ENCODE measurements at regions not wholly inside any gene's neighbourhood (a gene's known extent, or its start where the extent isn't known, plus 50 kb on each side); places are given as distances from the start of the nearest gene placed in this dataset.

- CTCF ChIA-PET, result interaction anchor here (1.4 kb wide), 1 partner anchor 13 kb away, joined by 4 read pairs; no protein-coding TSS in a partner anchor
- POLR2A ChIA-PET, result no interaction called here
- no peak for TF ChIP-seq CTCF (IDR thresholded peaks at IDR 0.05; ENCODE audit: control extremely low read depth, extremely low read depth, low read depth, missing control alignments)
- no peak for DNase-seq (ENCODE audit: extremely low spot score)
These were observed 419.3 kb upstream of the FAT3 start for GRCh38 chr11:91805293-91805692.

GRCh38 chr11:91804042-91804441, 420.6 kb upstream of the FAT3 start:
- POLR2A ChIA-PET, result no interaction called here
- no peak for TF ChIP-seq CTCF (IDR thresholded peaks at IDR 0.05; ENCODE audit: control extremely low read depth, extremely low read depth, low read depth, missing control alignments)
- CTCF ChIA-PET, result interaction anchor here (1.4 kb wide), 1 partner anchor 14 kb away, joined by 4 read pairs; no protein-coding TSS in a partner anchor
- no peak for DNase-seq (ENCODE audit: extremely low spot score)

GRCh38 chr11:91802475-91802874, 422.1 kb upstream of the FAT3 start:
- no peak for DNase-seq (ENCODE audit: extremely low spot score)
- CTCF ChIA-PET, result no interaction called here
- POLR2A ChIA-PET, result no interaction called here
- no peak for TF ChIP-seq CTCF (IDR thresholded peaks at IDR 0.05; ENCODE audit: control extremely low read depth, extremely low read depth, low read depth, missing control alignments)

- TF ChIP-seq CTCF (IDR thresholded peaks at IDR 0.05; ENCODE audit: control extremely low read depth, extremely low read depth, low read depth, missing control alignments), result no peak
- ChIA-PET CTCF (no interaction called here), POLR2A (no interaction called here)
- DNase-seq (ENCODE audit: extremely low spot score), result no peak
These were observed 424.3 kb upstream of the FAT3 start for GRCh38 chr11:91800208-91800914.

GRCh38 chr11:91798240-91798639, 426.4 kb upstream of the FAT3 start:
- ChIA-PET CTCF (no interaction called here), POLR2A (no interaction called here)
- DNase-seq (ENCODE audit: extremely low spot score), result no peak
- TF ChIP-seq CTCF (IDR thresholded peaks at IDR 0.05; ENCODE audit: control extremely low read depth, extremely low read depth, low read depth, missing control alignments), result no peak

- DNase-seq (ENCODE audit: extremely low spot score), result no peak
- TF ChIP-seq CTCF (IDR thresholded peaks at IDR 0.05; ENCODE audit: control extremely low read depth, extremely low read depth, low read depth, missing control alignments), result no peak
- ChIA-PET CTCF (interaction anchor here (1.2 kb wide), 1 partner anchor 9 kb away, joined by 3 read pairs; no protein-coding TSS in a partner anchor), POLR2A (no interaction called here)
These were observed 427.6 kb upstream of the FAT3 start for GRCh38 chr11:91796999-91797398.

Data from GM10248 (cell line).